Heart left ventricle (tissue), 13 donors: ENCODE measurements at regions not wholly inside any gene's neighbourhood (a gene's known extent, or its start where the extent isn't known, plus 50 kb on each side); places are given as distances from the start of the nearest gene placed in this dataset.
"Not testable (repeated sequence)": the region's sequence is repeated elsewhere in the genome, so short reads cannot be mapped to it uniquely, and the experiment has no call there.

ENCODE experiments used
- CTCF ChIP-seq, 12 donors: fragments of 200-600 bp; sonication (generic) in 4 of 12; IDR thresholded peaks; one replicate each; pipeline versions ENCODE4 v1.5.0 to v1.8.0; 2018 to 2022; ENCODE audit warnings: antibody characterized with exemption in 12 of 12, mild to moderate bottlenecking in 5 of 12
- POLR2A ChIP-seq, 2 donors: fragments of 450-650 bp; IDR thresholded peaks; one replicate each; pipeline ENCODE4 v1.6.1; 2017; ENCODE audit warnings: antibody characterized with exemption in 2 of 2, mild to moderate bottlenecking in 2 of 2, moderate library complexity in 2 of 2
- donor health status: ischemic (EF 13 %, LVEDD 7.1; RV severe dilation, severe dysfunction).
- donor health status: DM: no; HTN: yes; CAD: no.
- donor health status: DM: no; HTN: no; CAD: no.
- donor health status: ischemic (EF 25% LVEDD 6.9; RV normal size, moderate dysfunction).
- donor health status: ischemic (EF 25% LVEDD 5.7; RV mildly dilated, moderate dysfunction).
- donor health status: ischemic (EF 35%, LVEDD 5.7; RV mildly dilated, moderate dysfunction).
- donor health status: nonischemic (EF 11% LVEDD 7.7; RV severe dilation, severe dysfunction).
- donor health status: DM: yes; HTN: yes; CAD: no.
- donor health status: PGD.
- donor health status: ischemic (EF 29% LVEDD 5.4; RV normal size, mild dysfunction).
- donor health status: nonischemic (EF 23%, LVEDD 6.1; RV moderate dilation, normal function).

- not testable (repeated sequence) for TF ChIP-seq CTCF, POLR2A (IDR thresholded peaks at IDR 0.05)
Measured at GRCh38 chr2:180234991-180235390, 227.9 kb upstream of the CWC22 start.
